ENCODE measurements at regions not wholly inside any gene's neighbourhood (a gene's known extent, or its start where the extent isn't known, plus 50 kb on each side); places are given as distances from the start of the nearest gene placed in this dataset.

GRCh38 chr2:126811101-126811500 is 87.6 kb upstream of the TEX51 start:
- no peak for DNase-seq
- in situ Hi-C loops (cut with MboI; ENCODE audit: low pct_unique_long_range_greater_than_20kb, low sequenced_read_pairs), result no loop called here

GRCh38 chr2:126817172-126817571 is 81.5 kb upstream of the TEX51 start:
- no peak for DNase-seq
- in situ Hi-C loops (cut with MboI; ENCODE audit: low pct_unique_long_range_greater_than_20kb, low sequenced_read_pairs), result no loop called here

GRCh38 chr2:126822115-126822514 is 76.6 kb upstream of the TEX51 start:
- in situ Hi-C loops (cut with MboI; ENCODE audit: low pct_unique_long_range_greater_than_20kb, low sequenced_read_pairs), result no loop called here
- no peak for DNase-seq

GRCh38 chr2:126822921-126823320 is 75.8 kb upstream of the TEX51 start:
- in situ Hi-C loops (cut with MboI; ENCODE audit: low pct_unique_long_range_greater_than_20kb, low sequenced_read_pairs), result no loop called here
- DNase-seq, result no peak

- in situ Hi-C loops (cut with MboI; ENCODE audit: low pct_unique_long_range_greater_than_20kb, low sequenced_read_pairs), result no loop called here
- no peak for DNase-seq
These were observed 74.7 kb upstream of the TEX51 start for GRCh38 chr2:126823951-126824350.

- in situ Hi-C loops (cut with MboI; ENCODE audit: low pct_unique_long_range_greater_than_20kb, low sequenced_read_pairs), result no loop called here
- no peak for DNase-seq
These were observed 74.0 kb upstream of the TEX51 start for GRCh38 chr2:126824663-126825062.

GRCh38 chr2:126825316-126825715 is 73.4 kb upstream of the TEX51 start:
- in situ Hi-C loops (cut with MboI; ENCODE audit: low pct_unique_long_range_greater_than_20kb, low sequenced_read_pairs), result no loop called here
- DNase-seq, result no peak

- in situ Hi-C loops (cut with MboI; ENCODE audit: low pct_unique_long_range_greater_than_20kb, low sequenced_read_pairs), result no loop called here
- no peak for DNase-seq
These were observed 72.2 kb upstream of the TEX51 start for GRCh38 chr2:126826491-126826890.

GRCh38 chr2:126827371-126827770 is 71.3 kb upstream of the TEX51 start:
- no peak for DNase-seq
- in situ Hi-C loops (cut with MboI; ENCODE audit: low pct_unique_long_range_greater_than_20kb, low sequenced_read_pairs), result no loop called here

GRCh38 chr2:126828051-126828450 is 70.6 kb upstream of the TEX51 start:
- in situ Hi-C loops (cut with MboI; ENCODE audit: low pct_unique_long_range_greater_than_20kb, low sequenced_read_pairs), result no loop called here
- DNase-seq, result no peak

- no peak for DNase-seq
These were observed 70.2 kb upstream of the TEX51 start for GRCh38 chr2:126828491-126828890.

GRCh38 chr2:126831234-126832005 is 67.3 kb upstream of the TEX51 start:
- in situ Hi-C loops (cut with MboI; ENCODE audit: low pct_unique_long_range_greater_than_20kb, low sequenced_read_pairs), result no loop called here
- no peak for DNase-seq

More at GRCh38 chr2:126828491-126828890, 70.2 kb upstream of the TEX51 start:
- in situ Hi-C loops (cut with MboI; ENCODE audit: low pct_unique_long_range_greater_than_20kb, low sequenced_read_pairs), result no loop called here

GRCh38 chr2:126832014-126832413 is 66.7 kb upstream of the TEX51 start:
- DNase-seq, result no peak
- in situ Hi-C loops (cut with MboI; ENCODE audit: low pct_unique_long_range_greater_than_20kb, low sequenced_read_pairs), result no loop called here

- in situ Hi-C loops (cut with MboI; ENCODE audit: low pct_unique_long_range_greater_than_20kb, low sequenced_read_pairs), result no loop called here
These were observed 65.9 kb upstream of the TEX51 start for GRCh38 chr2:126832757-126833156.

GRCh38 chr2:126834006-126834659 is 64.6 kb upstream of the TEX51 start:
- DNase-seq, result no peak
- in situ Hi-C loops (cut with MboI; ENCODE audit: low pct_unique_long_range_greater_than_20kb, low sequenced_read_pairs), result no loop called here

More at GRCh38 chr2:126832757-126833156, 65.9 kb upstream of the TEX51 start:
- no peak for DNase-seq

GRCh38 chr2:126835261-126835660 is 63.4 kb upstream of the TEX51 start:
- in situ Hi-C loops (cut with MboI; ENCODE audit: low pct_unique_long_range_greater_than_20kb, low sequenced_read_pairs), result no loop called here

GRCh38 chr2:126835831-126836230 is 62.9 kb upstream of the TEX51 start:
- no peak for DNase-seq
- in situ Hi-C loops (cut with MboI; ENCODE audit: low pct_unique_long_range_greater_than_20kb, low sequenced_read_pairs), result no loop called here

More at GRCh38 chr2:126835261-126835660, 63.4 kb upstream of the TEX51 start:
- no peak for DNase-seq

GRCh38 chr2:126836761-126837679 is 61.7 kb upstream of the TEX51 start:
- no peak for DNase-seq
- in situ Hi-C loops (cut with MboI; ENCODE audit: low pct_unique_long_range_greater_than_20kb, low sequenced_read_pairs), result no loop called here

GRCh38 chr2:126837966-126838715 is 60.5 kb upstream of the TEX51 start:
- in situ Hi-C loops (cut with MboI; ENCODE audit: low pct_unique_long_range_greater_than_20kb, low sequenced_read_pairs), result no loop called here
- DNase-seq, result no peak
